ENCODE measurements at regions not wholly inside any gene's neighbourhood (a gene's known extent, or its start where the extent isn't known, plus 50 kb on each side); places are given as distances from the start of the nearest gene placed in this dataset.

GRCh38 chr5:142508591-142508990, 177.3 kb downstream of the FGF1 start:
- DNase-seq (ENCODE audit: low spot score) = no peak

- no peak for DNase-seq (ENCODE audit: low spot score)
Measured at GRCh38 chr5:142507531-142508372, 178.1 kb downstream of the FGF1 start.

DNA sequence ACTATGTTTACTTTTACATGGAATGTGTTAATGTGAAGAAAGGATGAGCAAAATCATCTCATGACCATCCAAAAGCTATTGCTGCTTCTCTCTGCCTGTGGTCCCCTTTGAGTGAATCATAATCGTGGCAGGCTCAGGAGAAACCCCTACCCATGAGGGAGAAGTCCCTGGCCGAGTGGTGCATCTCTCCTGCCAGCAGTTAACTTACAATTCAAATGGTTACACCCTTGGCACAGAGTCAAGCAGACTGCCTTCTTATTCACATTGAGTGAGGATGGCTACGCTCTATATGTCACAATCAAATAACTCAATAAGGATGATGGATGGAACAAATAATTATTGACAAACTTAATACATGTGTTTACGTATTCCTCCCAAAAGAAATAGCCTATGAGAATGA, 179.1 kb downstream of the FGF1 start:
- no peak for DNase-seq (ENCODE audit: low spot score)

DNA sequence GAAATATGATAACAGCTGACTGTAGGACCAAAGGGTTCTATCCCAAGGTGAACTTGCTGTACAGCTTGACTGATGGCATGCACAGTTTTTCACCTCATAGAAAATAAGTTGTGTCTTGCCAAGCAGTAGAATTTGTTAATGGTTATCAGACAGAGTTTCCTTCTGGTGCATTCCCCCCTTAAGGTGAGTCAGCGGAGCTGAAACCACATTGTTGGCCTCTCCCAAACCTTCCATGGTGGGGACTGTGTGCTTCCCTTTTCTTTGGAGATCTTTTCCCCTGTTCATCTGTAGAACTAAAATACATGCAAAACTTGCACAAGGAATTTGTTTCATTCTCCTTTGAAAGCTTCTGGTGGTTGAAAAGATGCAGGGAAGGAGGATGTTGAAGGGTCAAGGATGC, 179.8 kb downstream of the FGF1 start:
- no peak for DNase-seq (ENCODE audit: low spot score)

GRCh38 chr5:142501890-142502289, 177.1 kb upstream of the SPRY4 start:
- DNase-seq (ENCODE audit: low spot score) = no peak

DNA sequence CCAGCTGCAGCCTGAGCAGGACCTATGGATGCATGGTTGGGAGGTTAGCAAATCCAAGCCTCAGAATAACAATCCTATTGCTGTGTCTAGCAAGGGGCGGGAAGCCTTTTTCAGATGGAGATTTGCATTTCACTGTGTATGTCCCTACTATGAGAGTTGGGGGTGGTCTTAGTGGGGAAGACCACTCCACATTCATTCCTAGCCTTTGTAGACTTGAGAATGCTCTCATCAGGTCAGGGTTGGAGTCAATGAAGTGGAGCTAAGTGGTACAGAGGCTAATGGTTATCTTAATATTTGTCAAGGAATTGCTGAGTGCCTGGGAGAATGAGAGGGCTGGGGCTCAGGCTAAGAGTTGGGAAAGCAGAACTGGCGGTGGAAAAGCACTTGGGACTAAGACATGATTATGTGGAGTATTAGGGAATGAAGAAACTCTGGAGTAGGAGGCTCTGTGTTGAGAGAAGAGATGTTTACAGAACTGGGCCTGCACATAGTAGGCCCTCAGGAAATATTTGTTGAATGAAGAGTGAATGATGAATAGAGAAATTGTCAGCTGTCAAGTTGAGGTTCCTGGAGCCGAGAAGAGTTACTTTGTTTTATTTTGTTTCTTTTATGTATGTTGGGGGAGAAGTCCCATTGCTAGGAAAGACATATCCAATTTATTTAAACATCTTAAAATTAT, 175.5 kb upstream of the SPRY4 start:
- DNase-seq (ENCODE audit: low spot score) = no peak

DNA sequence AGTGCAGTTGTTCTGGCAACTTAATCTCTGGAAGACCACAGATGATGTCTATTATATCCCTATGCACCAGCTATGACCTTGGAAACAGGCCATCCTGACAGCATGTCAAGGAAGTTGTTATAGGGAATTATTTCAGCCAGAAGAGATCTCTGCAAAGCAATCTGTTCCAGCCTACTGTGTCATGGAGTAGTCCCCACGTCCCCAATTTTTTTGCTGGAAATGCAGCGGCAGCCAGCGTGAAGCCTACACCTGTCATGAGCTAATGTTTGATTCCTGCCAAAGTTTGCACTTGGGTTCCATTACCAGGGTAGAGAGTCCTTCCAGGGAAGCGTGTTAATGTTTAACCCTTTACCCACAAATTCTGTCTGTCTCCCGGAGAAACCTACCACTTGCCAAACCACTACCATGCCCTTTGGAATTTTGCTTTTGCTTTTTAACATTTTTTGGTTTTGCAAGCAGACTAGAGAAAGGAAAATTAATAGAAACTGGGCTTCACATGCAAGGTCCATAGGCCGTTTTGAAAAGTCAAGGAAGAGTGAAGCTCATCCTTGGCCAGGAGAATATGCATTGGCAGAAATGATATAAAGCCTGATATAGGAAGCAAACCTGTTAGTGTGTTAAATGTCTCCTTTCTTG, 174.9 kb upstream of the SPRY4 start:
- DNase-seq (ENCODE audit: low spot score) = no peak

DNA sequence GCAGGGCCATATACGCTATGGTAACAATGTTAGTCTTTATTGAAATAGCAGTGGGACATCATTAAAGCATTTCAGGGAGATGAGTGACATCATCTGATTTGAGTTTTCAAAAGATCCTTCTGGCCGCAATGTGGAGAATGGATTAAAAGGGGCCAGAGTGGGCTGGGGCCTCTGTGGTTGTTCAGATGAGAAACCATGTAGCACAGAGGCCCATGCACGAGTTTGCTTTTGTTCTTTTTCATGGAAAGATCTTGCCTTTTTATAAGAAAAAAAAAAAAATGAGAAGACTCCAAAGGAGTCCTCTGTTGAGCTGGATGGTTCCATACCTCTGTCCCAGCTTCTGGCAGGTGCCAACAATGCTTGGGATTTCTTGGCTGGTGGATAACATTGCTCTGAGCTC, 173.5 kb upstream of the SPRY4 start:
- no peak for DNase-seq (ENCODE audit: low spot score)

GRCh38 chr5:142495531-142495930, 170.7 kb upstream of the SPRY4 start:
- DNase-seq (ENCODE audit: low spot score) = no peak

DNA sequence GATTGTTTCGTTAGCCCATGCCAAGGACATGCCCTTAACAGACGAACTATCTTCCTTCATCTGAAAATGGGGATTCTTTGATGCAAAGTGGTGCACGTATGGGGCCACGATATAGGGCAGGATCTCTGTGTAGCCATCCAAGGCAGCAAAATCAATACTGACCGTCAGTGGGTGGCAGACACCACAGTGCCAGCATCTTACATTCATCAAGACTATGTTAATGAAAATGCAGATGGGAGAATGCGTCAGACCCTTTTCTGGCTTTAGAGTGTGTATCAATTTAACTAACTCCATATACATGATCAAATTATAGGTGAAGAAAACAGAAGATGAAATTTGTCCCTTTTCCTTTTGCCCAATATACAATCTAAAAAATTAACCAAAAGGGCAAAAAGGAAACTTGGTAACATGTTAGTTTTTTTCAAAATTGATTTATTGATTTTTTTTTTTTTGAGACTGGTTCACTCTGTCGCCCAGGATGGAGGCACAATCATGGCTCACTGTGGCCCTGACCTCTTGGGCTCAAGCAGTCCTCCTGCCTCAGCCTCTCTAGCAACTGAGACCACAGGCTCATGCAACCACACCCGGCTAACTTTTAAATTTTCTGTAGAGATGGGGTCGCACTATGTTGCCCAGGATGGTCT, 169.2 kb upstream of the SPRY4 start:
- DNase-seq (ENCODE audit: low spot score) = no peak

DNA sequence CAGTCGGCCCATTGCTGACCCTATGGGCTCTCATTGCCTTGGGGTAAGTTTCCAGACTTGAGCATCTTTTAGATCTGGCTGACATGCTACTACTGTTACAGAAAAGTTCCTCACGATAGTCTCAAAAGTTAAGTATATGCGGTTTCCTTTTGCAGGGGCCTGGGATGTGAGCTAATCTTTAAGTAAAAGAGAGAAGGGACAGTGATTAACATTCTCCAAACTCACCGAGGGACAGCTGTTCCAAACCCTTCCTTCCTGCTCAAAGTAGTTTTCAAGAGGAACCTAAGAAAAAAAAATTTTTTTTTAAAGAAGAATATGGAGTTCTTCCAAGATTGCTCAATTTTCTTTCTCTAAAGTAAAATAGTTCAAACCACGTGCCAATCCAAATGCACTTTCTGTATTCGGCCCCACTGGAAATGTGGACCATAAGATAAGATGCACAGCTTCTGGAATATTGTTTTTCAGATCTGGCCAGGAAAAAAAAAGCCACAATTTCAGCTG, 168.0 kb upstream of the SPRY4 start:
- no peak for DNase-seq (ENCODE audit: low spot score)

DNA sequence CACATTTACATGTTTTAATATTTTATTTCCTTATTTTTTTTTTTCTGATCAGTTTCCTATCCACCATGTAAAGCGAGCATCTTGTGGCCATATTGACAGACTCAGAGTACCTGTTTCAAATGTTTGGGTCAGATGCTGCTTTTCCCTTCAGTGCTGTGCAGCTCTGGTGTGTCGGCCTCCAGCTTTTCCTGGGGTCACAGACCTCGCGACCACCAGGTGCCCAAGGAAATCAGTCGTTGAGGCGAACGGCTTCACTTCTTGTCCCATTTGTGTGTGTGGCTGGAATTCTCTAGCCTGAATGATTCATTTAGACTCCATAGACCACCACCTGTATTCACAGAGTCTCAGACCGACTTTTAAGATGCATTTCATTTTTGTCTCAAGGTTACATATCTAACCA, 166.9 kb upstream of the SPRY4 start:
- peak; percentile 59 for DNase-seq (ENCODE audit: low spot score)

- peak; percentile 80 for DNase-seq (ENCODE audit: low spot score)
Measured at GRCh38 chr5:142491270-142491669, 166.4 kb upstream of the SPRY4 start.

DNA sequence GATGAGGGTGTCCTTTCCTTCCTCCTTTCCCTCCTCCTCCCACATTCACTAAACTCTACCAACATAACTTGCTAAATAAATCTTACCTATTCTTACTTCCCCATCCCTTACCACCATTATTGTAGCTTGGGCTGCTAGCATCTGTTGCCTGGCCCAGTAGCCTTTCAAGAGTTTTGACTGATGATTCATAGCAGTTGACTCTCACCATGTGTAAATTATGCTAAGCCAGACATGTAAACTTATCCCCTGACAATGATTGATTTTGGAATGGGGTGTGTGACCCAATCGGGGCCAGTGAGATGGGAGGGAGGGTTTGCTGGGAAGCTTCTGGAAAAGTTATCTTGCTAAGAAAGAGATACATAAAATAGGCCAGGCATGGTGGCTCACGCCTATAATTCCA, 161.8 kb upstream of the SPRY4 start:
- DNase-seq (ENCODE audit: low spot score) = no peak

- no peak for DNase-seq (ENCODE audit: low spot score)
Measured at GRCh38 chr5:142486020-142486419, 161.2 kb upstream of the SPRY4 start.

GRCh38 chr5:142484821-142485387, 160.1 kb upstream of the SPRY4 start:
- no peak for DNase-seq (ENCODE audit: low spot score)

- no peak for DNase-seq (ENCODE audit: low spot score)
Measured at GRCh38 chr5:142482207-142482606, 157.4 kb upstream of the SPRY4 start.

- DNase-seq (ENCODE audit: low spot score) = no peak
Measured at GRCh38 chr5:142481410-142481809, 156.6 kb upstream of the SPRY4 start.

- no peak for DNase-seq (ENCODE audit: low spot score)
Measured at GRCh38 chr5:142479854-142480519, 155.2 kb upstream of the SPRY4 start.

DNA sequence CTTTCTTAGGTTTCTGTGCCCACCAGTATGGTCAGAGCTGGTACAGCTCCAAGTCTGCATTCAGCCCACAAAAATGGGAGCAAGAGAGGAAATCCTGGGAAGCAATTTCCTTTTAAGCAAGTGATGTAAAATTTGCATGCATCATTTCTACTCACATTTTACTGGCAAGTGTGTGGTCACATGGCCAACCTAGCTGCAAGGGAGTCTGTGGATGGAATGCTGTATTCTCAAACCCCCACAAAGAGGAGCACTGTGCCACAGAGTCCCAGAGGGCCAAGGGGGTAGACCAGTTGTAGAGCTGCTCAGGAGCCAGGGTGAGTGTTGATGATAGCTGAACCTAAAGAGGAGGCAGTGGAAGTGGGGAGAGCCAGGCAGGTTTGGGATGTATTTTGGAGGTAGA, 154.3 kb upstream of the SPRY4 start:
- no peak for DNase-seq (ENCODE audit: low spot score)

- DNase-seq (ENCODE audit: low spot score) = no peak
Measured at GRCh38 chr5:142478113-142478512, 153.3 kb upstream of the SPRY4 start.

DNA sequence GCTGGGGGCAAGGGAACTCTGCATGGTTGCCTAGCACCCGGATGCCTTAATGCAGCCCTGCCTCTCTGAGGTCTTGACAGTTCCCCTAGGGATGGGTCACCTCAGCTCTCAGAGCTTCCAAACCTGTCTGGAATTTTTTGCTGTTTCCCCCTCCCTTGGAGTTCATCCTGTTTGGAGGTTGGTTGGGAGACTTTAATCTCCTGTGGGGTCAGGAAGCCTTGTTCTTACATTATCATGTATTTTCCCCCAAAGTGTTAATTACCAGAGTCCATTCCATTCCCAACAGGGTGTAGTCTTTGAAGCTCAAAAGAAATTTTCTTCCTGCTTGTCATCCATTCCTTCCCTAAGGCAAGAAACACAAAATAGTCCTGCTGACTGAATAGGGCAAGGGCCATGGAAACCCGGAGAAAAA, 150.3 kb upstream of the SPRY4 start:
- peak; percentile 47 for DNase-seq (ENCODE audit: low spot score)

All from ecto neural progenitor cell (in vitro differentiated cells).